SU-DHL-6 (cell line): ENCODE measurements at regions not wholly inside any gene's neighbourhood (a gene's known extent, or its start where the extent isn't known, plus 50 kb on each side); places are given as distances from the start of the nearest gene placed in this dataset.

ENCODE experiments used
- EZH2phosphoT487 ChIP-seq: fragments of 200-600 bp; sonication (generic), shearing (Covaris generic); conservative IDR thresholded peaks from 2 replicates; pipeline ENCODE4 v1.6.1; 2018; ENCODE audit warnings: mild to moderate bottlenecking, antibody characterized with exemption, low read length, moderate library complexity, mixed read lengths
- TF ChIP-seq, protein P1 (sequence below): fragments of 200-600 bp; sonication (generic); IDR thresholded peaks from one replicate; pipeline ENCODE4 v1.5.1; 2017; ENCODE audit warnings: antibody characterized with exemption, mild to moderate bottlenecking, low read length, moderate library complexity; ENCODE audit not compliant: insufficient read depth, poor library complexity, severe bottlenecking

DNA sequence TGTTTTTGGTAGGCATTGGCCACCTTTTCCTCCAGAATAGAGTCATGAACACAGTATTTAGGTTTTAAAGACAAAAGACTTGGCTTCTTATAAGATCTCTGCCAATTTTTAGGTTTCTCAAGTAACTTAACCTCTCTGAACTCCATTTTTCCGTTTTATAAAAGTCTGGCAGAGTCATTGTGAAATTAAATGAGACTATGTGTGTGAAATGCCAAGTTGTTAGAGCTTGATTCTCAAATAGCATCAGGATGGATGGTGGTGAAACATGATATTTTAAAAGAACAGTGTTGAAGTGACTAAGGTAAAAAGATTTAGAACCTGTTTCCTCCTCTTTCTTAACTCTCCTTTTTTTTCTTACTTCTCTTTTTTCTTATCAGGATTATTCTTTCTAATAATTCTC lies 617.7 kb upstream of the SLITRK1 start:
- TF ChIP-seq, protein P1, sequence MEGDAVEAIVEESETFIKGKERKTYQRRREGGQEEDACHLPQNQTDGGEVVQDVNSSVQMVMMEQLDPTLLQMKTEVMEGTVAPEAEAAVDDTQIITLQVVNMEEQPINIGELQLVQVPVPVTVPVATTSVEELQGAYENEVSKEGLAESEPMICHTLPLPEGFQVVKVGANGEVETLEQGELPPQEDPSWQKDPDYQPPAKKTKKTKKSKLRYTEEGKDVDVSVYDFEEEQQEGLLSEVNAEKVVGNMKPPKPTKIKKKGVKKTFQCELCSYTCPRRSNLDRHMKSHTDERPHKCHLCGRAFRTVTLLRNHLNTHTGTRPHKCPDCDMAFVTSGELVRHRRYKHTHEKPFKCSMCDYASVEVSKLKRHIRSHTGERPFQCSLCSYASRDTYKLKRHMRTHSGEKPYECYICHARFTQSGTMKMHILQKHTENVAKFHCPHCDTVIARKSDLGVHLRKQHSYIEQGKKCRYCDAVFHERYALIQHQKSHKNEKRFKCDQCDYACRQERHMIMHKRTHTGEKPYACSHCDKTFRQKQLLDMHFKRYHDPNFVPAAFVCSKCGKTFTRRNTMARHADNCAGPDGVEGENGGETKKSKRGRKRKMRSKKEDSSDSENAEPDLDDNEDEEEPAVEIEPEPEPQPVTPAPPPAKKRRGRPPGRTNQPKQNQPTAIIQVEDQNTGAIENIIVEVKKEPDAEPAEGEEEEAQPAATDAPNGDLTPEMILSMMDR, result no peak
- no peak for TF ChIP-seq EZH2phosphoT487
